K562 (cell line): ENCODE measurements at regions not wholly inside any gene's neighbourhood (a gene's known extent, or its start where the extent isn't known, plus 50 kb on each side); places are given as distances from the start of the nearest gene placed in this dataset.
A peak's percentile ranks its signal among the peaks of the same experiment; 100 is the strongest.
"Not testable (repeated sequence)": the region's sequence is repeated elsewhere in the genome, so short reads cannot be mapped to it uniquely, and the experiment has no call there.

Experiments
- ATAC-seq: fragments of 200-7000 bp; cut with Tn5 transposase; 3 replicates; pipeline ENCODE4 v1.9.1; 2020; ENCODE audit warnings: moderate library complexity
- BruUV-seq: library from RNA; stranded (reverse); fragments of 400-500 nt; replicated peaks from 2 replicates; lab custom pipeline; 2021; lab: Mats Ljungman, UMichigan
- CTCF ChIA-PET: fragments of 300-600 bp; formaldehyde crosslinking; extraction: SDS; loops from one replicate; lab custom pipeline; 2021; ENCODE audit warnings: low intra/inter-chr PET ratio; lab: Yijun Ruan, JAX
- POLR2A ChIA-PET: fragments of 300-600, 350-650 bp; sonication (Branson Sonifier 250); formaldehyde crosslinking; extraction: SDS; loops from one replicate; lab custom pipeline; 2021; ENCODE audit warnings: antibody characterized with exemption, inconsistent platforms; lab: Yijun Ruan, JAX
- DNase-seq, 4 experiments: peaks; one replicate each; pipeline versions ENCODE4 v3.0.0 to v3.0.0-alpha.2; 2011 to 2018; ENCODE audit warnings: low spot score in 3 of 4, mixed read lengths in 3 of 4; ENCODE audit errors: extremely low read depth in 1 of 4
- FAIRE-seq: peaks from 2 replicates; lab custom pipeline; 2011; peaks lifted over from hg19 to GRCh38; lab: Jason Lieb, UNC
- H2AFZ ChIP-seq: 2 replicates; pipeline ENCODE4 v1.6.0; 2011; ENCODE audit warnings: low read depth, low read length, control low read depth, inconsistent platforms
- H3K27ac ChIP-seq: fragments of 200-600 bp; 3 replicates; pipeline ENCODE4 v1.8.0; 2011; ENCODE audit warnings: low read depth, mild to moderate bottlenecking, control low read depth, inconsistent platforms, low read length, moderate library complexity, mixed read lengths; ENCODE audit errors: extremely low read depth
- H3K27me3 ChIP-seq, 2 experiments: fragments of 300-600 bp in 1 of 2; 2 replicates in 1 of 2; 3 replicates in 1 of 2; pipeline versions ENCODE4 v1.6.0 to v1.8.0; 2011; ENCODE audit warnings: inconsistent platforms in 2 of 2, low read length in 2 of 2, mild to moderate bottlenecking in 1 of 2, mixed read lengths in 1 of 2, moderate library complexity in 1 of 2; ENCODE audit not compliant: control insufficient read depth in 2 of 2, insufficient read depth in 2 of 2
- H3K36me3 ChIP-seq: fragments of 300-600 bp; 3 replicates; pipeline ENCODE4 v1.8.0; 2011; ENCODE audit warnings: mild to moderate bottlenecking, low read length, inconsistent platforms; ENCODE audit not compliant: control insufficient read depth, insufficient read depth
- H3K4me1 ChIP-seq, 2 experiments: fragments of 200-600 bp in 1 of 2; replicated peaks in 1 of 2; 2 replicates in 1 of 2; 3 replicates in 1 of 2; pipeline versions ENCODE4 v1.5.1 to v1.8.0; 2011; ENCODE audit warnings: inconsistent platforms in 2 of 2, low read length in 2 of 2, mild to moderate bottlenecking in 1 of 2, mixed read lengths in 1 of 2, moderate library complexity in 1 of 2; ENCODE audit not compliant: control insufficient read depth in 2 of 2, insufficient read depth in 2 of 2
- H3K4me2 ChIP-seq: 2 replicates; pipeline ENCODE4 v1.6.1; 2011; ENCODE audit warnings: low read length, control low read depth, inconsistent platforms, mixed read lengths; ENCODE audit not compliant: insufficient read depth
- H3K4me3 ChIP-seq: fragments of 200-600 bp; sonication (generic), shearing (Covaris generic); 2 replicates; pipeline ENCODE4 v1.5.1; 2016; ENCODE audit warnings: control low read depth, inconsistent platforms
- H3K79me2 ChIP-seq: fragments of 200-600 bp; 3 replicates; pipeline ENCODE4 v1.8.0; 2011; ENCODE audit warnings: low read length, inconsistent platforms; ENCODE audit not compliant: control insufficient read depth, insufficient read depth
- H3K9ac ChIP-seq, 2 experiments: 2 replicates each; pipeline versions ENCODE4 v1.6.0 to v1.6.1; 2011; ENCODE audit warnings: low read depth in 2 of 2, low read length in 2 of 2, control low read depth in 1 of 2, inconsistent platforms in 1 of 2, mild to moderate bottlenecking in 1 of 2, mixed read lengths in 1 of 2; ENCODE audit not compliant: insufficient read depth in 1 of 2
- H3K9me1 ChIP-seq: one replicate; pipeline ENCODE4 v1.6.0; 2011; ENCODE audit warnings: inconsistent platforms, mild to moderate bottlenecking, low read length, moderate library complexity; ENCODE audit not compliant: control insufficient read depth, insufficient read depth
- H3K9me3 ChIP-seq: replicated peaks from 2 replicates; pipeline ENCODE4 v1.5.1; 2011; ENCODE audit warnings: low read depth, low read length, inconsistent platforms; ENCODE audit not compliant: control insufficient read depth, insufficient read depth
- H4K20me1 ChIP-seq: replicated peaks from 2 replicates; pipeline ENCODE4 v1.6.1; 2011; ENCODE audit warnings: low read length, inconsistent platforms, mixed read lengths; ENCODE audit not compliant: control insufficient read depth, insufficient read depth
- CBX8 ChIP-seq: fragments of 200-600 bp; sonication (generic); IDR thresholded peaks from 2 replicates; pipeline ENCODE4 v1.6.1; 2012; ENCODE audit warnings: borderline replicate concordance, mixed run types, low read depth, mild to moderate bottlenecking, moderate library complexity, mixed read lengths, low read length, control low read depth, inconsistent platforms; ENCODE audit not compliant: poor library complexity, severe bottlenecking; ENCODE audit errors: extremely low read depth
- L3MBTL2 ChIP-seq: fragments of 450-650 bp; IDR thresholded peaks from 2 replicates; pipeline ENCODE4 v1.6.1; 2016; ENCODE audit warnings: mild to moderate bottlenecking, moderate library complexity
- WGBS: fragments of 100-300 bp; shearing (Covaris generic); methylation state at CpG from one replicate; pipeline ENCODE4 v1.1.6; 2016; ENCODE audit warnings: low coverage, mixed read lengths; ENCODE audit not compliant: insufficient coverage; ENCODE audit errors: missing lambda C conversion rate; 5-methylcytosine and 5-hydroxymethylcytosine counted together
- in situ Hi-C: fragments of 300-500 bp; cut with MboI; formaldehyde crosslinking; loops from 4 replicates; pipeline ENCODE4 v1.15.0; 2018; ENCODE audit warnings: inconsistent platforms, mixed read lengths
- intact Hi-C: fragments of 100-400 bp; cut with micrococcal nuclease; formaldehyde crosslinking; loops from 2 replicates; pipeline ENCODE4 v1.14.2; 2022
- TF ChIP-seq, protein P1 (sequence below): fragments of 450-650 bp; IDR thresholded peaks from 2 replicates; pipeline ENCODE4 v1.6.1; 2016; ENCODE audit warnings: mild to moderate bottlenecking, moderate library complexity

DNA sequence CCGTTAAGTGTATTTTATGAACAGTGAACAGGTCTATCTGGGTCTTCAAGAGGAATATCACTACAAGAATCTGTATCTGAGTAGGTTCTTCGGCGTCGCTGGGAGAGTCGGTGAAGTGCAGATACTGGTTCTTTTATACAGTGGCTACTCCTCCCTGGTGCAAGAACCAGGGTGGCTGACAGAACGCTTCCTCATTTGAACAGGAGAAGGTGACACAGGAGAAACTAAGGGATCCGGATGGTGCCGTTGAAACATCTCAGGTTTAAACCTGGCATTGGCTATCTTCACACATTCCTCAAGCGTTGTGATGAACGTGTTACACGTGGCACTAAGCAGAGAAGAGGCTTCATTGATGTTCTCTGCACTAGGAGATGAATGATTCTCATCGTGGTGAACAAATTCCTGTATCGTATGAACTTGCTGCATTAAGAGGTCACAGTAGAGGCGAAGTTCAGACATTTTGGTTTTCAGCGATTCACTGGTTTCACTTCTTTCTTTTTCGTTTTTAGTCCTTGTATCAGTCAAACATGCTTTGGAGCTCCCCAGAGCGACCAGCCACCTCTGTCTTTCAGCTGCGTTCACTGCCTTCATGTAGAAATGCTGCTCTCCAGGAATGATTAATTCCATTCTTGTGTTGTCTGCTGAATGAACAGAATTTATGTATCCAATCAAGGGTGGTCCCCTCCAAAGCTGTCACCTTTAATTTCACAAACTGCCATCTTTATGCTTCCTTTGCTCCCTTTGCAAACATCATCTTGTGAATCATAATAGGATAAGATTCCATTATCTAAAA is 54.6 kb upstream of the CEACAM21 start:
- not testable (repeated sequence) for H3K4me1 ChIP-seq, H3K4me2 ChIP-seq, H3K36me3 ChIP-seq, BruUV-seq, H2AFZ ChIP-seq, ATAC-seq, H4K20me1 ChIP-seq
- peak; percentile 49 for FAIRE-seq
- TF ChIP-seq L3MBTL2 = peak; percentile 49; the same call in 1 of the 2 replicates
- peak; percentile 42 for TF ChIP-seq CBX8
- TF ChIP-seq, protein P1, sequence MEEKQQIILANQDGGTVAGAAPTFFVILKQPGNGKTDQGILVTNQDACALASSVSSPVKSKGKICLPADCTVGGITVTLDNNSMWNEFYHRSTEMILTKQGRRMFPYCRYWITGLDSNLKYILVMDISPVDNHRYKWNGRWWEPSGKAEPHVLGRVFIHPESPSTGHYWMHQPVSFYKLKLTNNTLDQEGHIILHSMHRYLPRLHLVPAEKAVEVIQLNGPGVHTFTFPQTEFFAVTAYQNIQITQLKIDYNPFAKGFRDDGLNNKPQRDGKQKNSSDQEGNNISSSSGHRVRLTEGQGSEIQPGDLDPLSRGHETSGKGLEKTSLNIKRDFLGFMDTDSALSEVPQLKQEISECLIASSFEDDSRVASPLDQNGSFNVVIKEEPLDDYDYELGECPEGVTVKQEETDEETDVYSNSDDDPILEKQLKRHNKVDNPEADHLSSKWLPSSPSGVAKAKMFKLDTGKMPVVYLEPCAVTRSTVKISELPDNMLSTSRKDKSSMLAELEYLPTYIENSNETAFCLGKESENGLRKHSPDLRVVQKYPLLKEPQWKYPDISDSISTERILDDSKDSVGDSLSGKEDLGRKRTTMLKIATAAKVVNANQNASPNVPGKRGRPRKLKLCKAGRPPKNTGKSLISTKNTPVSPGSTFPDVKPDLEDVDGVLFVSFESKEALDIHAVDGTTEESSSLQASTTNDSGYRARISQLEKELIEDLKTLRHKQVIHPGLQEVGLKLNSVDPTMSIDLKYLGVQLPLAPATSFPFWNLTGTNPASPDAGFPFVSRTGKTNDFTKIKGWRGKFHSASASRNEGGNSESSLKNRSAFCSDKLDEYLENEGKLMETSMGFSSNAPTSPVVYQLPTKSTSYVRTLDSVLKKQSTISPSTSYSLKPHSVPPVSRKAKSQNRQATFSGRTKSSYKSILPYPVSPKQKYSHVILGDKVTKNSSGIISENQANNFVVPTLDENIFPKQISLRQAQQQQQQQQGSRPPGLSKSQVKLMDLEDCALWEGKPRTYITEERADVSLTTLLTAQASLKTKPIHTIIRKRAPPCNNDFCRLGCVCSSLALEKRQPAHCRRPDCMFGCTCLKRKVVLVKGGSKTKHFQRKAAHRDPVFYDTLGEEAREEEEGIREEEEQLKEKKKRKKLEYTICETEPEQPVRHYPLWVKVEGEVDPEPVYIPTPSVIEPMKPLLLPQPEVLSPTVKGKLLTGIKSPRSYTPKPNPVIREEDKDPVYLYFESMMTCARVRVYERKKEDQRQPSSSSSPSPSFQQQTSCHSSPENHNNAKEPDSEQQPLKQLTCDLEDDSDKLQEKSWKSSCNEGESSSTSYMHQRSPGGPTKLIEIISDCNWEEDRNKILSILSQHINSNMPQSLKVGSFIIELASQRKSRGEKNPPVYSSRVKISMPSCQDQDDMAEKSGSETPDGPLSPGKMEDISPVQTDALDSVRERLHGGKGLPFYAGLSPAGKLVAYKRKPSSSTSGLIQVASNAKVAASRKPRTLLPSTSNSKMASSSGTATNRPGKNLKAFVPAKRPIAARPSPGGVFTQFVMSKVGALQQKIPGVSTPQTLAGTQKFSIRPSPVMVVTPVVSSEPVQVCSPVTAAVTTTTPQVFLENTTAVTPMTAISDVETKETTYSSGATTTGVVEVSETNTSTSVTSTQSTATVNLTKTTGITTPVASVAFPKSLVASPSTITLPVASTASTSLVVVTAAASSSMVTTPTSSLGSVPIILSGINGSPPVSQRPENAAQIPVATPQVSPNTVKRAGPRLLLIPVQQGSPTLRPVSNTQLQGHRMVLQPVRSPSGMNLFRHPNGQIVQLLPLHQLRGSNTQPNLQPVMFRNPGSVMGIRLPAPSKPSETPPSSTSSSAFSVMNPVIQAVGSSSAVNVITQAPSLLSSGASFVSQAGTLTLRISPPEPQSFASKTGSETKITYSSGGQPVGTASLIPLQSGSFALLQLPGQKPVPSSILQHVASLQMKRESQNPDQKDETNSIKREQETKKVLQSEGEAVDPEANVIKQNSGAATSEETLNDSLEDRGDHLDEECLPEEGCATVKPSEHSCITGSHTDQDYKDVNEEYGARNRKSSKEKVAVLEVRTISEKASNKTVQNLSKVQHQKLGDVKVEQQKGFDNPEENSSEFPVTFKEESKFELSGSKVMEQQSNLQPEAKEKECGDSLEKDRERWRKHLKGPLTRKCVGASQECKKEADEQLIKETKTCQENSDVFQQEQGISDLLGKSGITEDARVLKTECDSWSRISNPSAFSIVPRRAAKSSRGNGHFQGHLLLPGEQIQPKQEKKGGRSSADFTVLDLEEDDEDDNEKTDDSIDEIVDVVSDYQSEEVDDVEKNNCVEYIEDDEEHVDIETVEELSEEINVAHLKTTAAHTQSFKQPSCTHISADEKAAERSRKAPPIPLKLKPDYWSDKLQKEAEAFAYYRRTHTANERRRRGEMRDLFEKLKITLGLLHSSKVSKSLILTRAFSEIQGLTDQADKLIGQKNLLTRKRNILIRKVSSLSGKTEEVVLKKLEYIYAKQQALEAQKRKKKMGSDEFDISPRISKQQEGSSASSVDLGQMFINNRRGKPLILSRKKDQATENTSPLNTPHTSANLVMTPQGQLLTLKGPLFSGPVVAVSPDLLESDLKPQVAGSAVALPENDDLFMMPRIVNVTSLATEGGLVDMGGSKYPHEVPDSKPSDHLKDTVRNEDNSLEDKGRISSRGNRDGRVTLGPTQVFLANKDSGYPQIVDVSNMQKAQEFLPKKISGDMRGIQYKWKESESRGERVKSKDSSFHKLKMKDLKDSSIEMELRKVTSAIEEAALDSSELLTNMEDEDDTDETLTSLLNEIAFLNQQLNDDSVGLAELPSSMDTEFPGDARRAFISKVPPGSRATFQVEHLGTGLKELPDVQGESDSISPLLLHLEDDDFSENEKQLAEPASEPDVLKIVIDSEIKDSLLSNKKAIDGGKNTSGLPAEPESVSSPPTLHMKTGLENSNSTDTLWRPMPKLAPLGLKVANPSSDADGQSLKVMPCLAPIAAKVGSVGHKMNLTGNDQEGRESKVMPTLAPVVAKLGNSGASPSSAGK = peak; percentile 40; the same call in 1 of the 2 replicates
- TF ChIP-seq, all 486 proteins: peak for 3; not testable (repeated sequence) for 483
- H3K9me1 ChIP-seq, H3K79me2 ChIP-seq, H3K27ac ChIP-seq, H3K9me3 ChIP-seq, CTCF ChIA-PET, POLR2A ChIA-PET, in situ Hi-C loops, intact Hi-C loops, H3K9ac ChIP-seq, DNase-seq, H3K4me3 ChIP-seq: not testable (repeated sequence)
- 2% methylated on average over 18 of the region's 18 CpGs for WGBS
- H3K27me3 ChIP-seq = peaks cover 25 to 31% of the 10 kb centered on the region in 2 experiments; a peak in 3 of 5 replicates
